ENCODE measurements at regions not wholly inside any gene's neighbourhood (a gene's known extent, or its start where the extent isn't known, plus 50 kb on each side); places are given as distances from the start of the nearest gene placed in this dataset.
"Not testable (repeated sequence)": the region's sequence is repeated elsewhere in the genome, so short reads cannot be mapped to it uniquely, and the experiment has no call there.

DNA sequence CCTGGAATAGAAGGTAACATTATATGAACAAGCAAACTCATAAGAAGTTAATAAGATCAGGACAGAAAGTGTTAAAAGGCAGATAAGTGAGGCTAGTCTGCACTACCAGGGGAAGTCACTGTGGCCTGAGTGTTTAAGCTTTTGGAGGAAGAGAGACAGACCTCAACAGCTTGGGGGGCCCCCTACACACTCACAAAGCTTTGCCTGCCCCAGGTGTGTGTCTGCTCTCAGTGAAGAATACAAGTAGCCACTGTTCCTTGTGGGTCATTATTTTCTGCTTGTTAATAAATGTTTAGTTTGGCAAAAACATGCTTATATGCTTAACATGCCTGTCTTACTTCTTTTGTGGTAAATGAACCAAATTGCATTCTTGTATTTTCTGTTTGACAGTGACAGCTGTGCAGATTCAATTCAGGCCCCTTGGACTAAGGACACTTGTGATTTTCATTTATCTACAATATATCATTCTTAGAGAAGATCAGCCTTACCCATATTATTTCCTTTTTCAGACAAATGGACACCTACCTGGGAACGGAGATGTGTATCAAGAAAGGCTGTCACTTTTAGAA, 50.7 kb upstream of the C12orf71 start:
- no peak for DNase-seq (ENCODE audit: low read depth)

DNA sequence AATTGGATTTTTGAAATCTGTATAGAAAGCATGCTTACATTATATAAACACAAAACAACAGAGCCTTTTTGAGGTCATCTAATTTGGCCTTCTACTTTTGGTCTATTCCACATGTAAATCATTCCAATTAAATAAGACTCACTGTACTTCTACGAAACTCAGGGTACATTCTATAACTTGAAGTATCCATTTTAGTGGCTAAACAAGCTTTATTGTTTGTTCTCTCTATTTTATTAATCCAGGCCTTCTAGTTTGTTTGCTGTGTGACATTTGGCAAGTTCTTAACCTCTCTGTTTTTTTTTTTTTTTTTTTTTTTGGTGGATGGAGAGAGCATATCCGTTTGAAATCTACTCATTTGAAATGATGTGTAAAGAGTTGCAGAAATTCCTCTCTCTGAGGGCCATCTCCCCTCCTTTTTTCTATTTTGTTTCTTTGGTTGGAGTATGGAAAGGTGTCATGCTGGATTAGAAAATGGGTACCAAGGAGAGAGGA, 58.1 kb upstream of the C12orf71 start:
- no peak for DNase-seq (ENCODE audit: low read depth)

DNA sequence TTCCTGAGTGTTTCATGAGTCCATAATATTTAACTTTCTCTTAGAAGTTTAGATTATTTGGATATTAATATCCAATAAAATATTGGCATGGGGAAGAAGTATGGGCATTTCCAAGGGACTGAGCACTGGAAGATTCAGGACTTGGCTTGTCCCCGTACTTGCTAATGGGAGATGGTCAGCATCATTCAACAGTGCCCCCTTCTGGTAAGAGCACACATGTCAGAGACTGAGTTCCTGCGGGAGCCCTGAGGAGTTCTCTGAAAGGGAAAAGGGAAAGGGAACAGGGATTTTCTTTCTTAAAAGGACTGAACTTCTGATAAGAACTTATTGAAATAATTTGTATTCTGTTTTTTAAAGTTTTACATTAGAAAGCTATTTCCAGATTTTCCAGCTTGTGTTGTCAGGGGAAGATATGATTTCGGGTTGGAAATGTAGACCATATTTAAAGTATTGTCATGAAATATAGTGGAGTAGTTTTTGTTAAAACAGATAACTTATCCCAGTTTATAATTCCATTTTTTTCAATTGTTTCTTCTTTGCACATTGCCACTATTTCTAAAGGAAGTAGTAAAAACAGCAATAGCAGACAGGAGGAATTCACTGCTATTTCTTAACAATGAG, 59.8 kb upstream of the C12orf71 start:
- peak; percentile 56 for DNase-seq (ENCODE audit: low read depth)

DNA sequence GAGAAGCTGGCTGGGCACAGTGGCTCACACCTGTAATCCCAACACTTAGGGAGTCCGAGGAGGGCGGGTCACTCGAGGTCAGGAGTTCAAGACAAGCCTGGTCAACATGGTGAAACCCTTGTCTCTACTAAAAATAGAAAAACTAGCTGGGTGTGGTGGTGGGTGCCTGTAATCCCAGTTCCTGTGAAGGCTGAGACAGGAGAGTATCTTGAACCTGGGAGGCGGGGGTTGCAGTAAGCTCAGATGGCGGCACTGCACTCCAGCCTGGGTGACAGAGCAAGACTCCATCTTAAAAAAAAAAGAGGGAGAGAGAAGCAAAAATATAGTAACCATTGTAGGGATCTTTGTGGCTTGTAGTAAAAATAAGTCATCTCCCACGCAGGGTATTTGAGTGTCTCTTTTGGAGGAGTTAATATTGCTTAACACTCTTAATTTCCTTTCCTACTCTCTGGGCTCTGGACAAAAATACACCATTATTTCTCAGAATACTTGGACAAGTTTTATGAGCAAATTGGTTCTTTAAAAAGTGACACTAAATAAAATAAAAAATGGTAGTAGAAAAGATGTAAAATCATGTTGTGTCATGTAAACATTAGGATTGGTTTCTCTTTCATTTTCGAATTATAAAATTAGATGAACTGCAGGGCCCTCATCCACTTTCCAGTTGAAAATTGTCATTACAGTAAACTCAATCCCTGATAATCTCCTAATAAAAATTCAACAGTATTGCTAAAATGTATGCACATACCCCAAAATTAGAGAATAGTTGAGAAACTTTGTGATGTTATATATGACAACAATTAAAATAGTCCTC, 61.1 kb upstream of the C12orf71 start:
- no peak for DNase-seq (ENCODE audit: low read depth)

DNA sequence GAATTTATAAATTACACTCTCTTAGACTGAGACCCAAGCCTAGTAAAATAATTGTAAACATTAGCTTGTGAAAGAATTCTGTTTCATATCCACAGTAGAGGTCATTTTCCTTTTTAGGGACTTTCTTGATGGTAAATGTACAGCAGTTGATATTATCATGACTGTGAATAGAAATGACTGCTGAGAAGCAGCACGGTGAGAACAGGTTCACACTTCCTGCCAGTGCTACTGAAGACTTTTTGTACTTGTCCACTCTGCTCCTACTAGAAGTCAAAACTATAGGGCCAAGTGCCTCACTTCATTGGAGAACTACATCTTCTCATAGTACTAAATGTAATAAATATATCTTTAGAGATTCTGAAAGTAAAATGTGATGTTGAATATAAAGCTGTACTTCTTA, 63.3 kb upstream of the C12orf71 start:
- not testable (repeated sequence) for DNase-seq (ENCODE audit: low read depth)

DNA sequence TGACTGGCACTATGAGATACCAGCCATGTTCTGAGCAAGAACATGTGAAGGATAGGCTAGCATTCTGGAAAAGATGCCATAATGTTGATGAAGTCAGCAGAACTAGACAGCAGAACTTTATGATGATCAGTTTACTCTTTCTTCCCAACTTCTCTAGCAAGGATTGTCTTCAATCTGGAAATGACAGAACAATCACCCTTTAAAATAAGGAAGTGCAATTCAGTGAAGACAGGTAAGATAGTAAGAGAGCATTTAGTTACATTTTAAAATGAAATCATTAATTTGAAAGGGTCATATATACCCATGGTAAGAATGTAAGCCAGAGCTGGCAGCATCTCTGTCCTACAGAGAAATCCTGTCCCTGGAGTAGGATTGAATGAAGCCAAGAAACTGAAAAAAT, 66.0 kb upstream of the C12orf71 start:
- DNase-seq (ENCODE audit: low read depth) = no peak

DNA sequence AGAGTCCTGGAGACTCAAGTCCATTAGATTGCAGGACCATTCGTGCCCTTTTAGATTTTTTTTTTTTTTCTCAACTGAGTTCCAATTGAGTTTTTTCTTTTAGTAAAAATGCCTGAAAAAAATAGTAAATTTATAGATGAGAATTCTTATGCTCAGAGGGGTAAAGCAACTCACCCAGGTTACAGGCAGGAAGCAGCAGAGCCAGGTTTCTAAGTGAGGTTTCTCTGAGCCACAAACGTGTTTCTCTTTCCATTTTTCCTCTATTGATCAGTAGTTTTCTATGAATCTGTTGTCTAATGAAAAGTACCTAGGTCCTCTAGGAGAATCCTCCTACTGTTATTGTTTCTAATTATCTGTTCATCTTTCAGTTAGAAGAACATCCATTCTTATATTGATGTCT, 66.4 kb upstream of the C12orf71 start:
- no peak for DNase-seq (ENCODE audit: low read depth)

DNA sequence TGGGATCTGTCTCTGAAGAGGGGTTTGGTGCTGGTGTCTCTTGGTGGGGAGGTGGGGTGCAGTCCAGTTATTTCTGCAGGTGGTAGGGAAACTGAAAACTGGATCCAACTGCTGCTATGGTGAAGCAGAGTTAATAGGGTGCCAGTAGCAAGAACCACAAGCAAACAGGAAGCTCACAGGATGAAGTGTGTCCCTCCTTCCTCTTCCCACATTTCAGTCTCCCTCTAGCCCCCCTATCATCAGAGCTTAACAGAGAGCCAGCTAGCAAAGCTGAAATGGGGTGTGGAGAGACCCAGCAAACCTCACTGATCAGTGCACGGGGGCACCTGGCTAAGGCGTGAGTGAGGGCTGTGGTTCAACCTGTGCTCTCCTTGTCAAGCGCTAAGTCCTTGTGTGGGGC, 69.1 kb upstream of the C12orf71 start:
- peak; percentile 8 for DNase-seq (ENCODE audit: low read depth)

- DNase-seq (ENCODE audit: low read depth) = no peak
Observed at GRCh38 chr12:27158297-27158696, 75.9 kb upstream of the C12orf71 start.

DNA sequence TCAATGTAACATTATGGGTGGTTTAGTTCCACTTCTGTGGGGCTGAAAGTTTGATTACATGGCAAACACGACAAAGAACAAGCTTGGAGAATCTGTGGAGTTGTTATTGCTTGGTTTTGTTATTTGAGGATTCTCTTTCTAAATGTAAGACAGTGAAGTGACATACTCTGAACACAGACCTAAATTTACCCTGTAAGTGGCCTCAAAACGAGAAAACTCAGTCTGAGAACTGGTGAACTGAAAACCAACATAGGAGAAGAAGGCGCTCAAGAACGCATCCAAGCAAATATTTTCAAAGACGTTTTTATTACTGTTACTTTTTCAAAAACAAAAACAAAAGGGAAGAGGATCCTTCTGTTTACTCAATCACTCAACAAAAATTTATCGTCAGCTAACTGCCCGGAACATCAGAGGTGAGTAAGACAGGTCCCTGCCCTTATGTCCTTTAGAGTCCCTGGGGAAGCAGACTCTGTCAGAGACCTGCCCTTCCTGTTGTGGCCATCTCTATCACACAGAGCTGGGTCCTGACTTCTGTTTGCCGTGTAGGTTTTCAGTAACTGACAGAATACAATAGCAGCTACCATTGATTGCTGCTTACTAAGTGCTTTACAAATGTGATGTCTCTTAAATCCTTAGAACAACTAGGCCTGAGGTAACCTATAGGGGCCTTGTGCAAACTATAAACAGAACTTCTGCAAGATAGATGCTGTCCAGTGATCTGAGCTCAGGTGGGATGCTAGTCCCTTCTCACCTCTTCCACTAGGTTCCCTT, 79.3 kb upstream of the C12orf71 start:
- DNase-seq (ENCODE audit: low read depth) = no peak

DNA sequence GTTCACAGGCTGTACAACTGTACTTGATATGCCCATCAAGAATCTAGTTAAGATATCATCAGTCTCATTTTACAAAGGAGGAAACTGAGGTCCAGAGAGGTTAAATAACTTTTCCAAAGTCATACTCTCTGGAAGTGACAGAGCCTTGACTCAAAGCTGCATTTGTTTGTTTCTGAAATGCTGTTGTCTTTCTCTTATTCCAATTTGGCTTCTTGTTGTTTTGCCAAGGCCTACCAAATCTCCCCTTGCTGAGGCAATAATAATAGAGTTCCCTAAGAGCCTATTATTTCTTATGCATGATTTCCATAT, 79.8 kb upstream of the C12orf71 start:
- no peak for DNase-seq (ENCODE audit: low read depth)

GRCh38 chr12:27163048-27163715, 80.8 kb upstream of the C12orf71 start:
- DNase-seq (ENCODE audit: low read depth) = no peak

- DNase-seq (ENCODE audit: low read depth) = no peak
Observed at GRCh38 chr12:27163894-27164293, 80.2 kb upstream of the STK38L start.

- DNase-seq (ENCODE audit: low read depth) = no peak
Observed at GRCh38 chr12:27164330-27165040, 79.6 kb upstream of the STK38L start.

GRCh38 chr12:27165958-27166357, 78.1 kb upstream of the STK38L start:
- not testable (repeated sequence) for DNase-seq (ENCODE audit: low read depth)

DNA sequence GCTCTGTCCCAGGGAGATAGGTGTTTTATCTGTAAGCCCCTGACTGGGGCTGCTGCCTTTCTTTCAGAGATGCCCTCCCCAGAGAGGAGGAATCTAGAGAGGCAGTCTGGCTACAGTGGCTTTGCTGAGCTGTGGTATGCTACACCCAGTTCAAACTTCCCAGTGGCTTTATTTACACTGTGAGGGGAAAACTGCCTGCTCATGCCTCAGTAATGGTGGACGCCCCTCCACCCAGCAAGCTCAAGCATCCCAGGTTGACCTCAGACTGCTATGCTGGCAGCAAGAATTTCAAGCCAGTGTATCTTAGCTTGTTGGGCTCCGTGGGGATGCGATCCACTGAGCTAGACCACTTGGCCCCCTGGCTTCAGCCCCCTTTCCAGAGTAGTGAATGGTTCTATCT, 72.6 kb upstream of the STK38L start:
- DNase-seq (ENCODE audit: low read depth) = not testable (repeated sequence)

GRCh38 chr12:27176765-27177164, 67.3 kb upstream of the STK38L start:
- no peak for DNase-seq (ENCODE audit: low read depth)

DNA sequence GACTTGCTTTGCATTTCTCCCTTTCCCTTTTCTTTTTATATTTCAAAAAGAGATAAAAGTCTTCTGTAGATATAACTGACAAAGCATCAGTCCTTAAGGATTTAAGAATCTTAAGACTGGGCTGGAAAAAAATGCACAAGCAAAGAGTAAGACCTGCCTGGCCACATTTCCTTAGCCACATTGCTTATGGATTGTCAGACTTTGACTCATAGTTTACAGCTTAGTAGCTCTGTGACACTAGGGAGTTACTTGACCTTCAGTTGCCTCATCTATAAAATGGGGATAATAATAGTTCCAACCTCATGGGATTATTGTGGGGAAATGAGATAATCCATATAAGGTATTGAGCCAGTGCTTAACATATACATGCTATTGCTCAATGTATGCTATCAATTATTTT, 66.4 kb upstream of the STK38L start:
- DNase-seq (ENCODE audit: low read depth) = no peak

- DNase-seq (ENCODE audit: low read depth) = no peak
Observed at GRCh38 chr12:27178255-27178654, 65.8 kb upstream of the STK38L start.

DNA sequence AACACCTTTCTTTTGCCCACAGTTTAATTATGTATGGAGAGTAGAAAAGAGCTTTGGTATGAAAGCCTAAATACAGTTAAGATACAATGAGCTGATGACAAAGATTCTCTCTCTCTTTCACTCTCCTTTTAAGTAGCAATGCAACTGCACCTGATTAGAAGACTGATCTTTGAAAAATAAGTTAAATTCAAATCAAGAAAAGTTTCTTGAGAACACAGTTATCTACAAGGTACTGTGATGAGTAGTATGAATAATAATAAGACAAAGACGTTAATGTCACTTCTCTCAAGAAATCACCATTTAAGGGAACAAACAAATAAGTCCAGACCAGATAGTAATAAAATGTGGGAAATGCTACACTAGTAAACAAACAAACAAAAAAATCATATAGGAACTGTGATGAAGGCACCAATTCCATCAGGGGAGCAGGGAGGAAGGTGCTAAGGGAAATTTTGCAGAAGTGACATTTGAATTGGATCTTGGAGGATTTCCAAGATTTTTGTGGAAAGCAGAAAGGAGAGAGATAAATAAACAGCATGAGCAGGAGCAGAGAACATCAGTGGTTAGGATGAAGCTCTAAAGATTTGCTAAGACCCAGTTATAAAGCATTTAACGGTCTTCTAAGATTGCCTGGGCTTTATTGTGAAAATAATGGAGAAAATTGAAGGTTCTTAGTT, 65.2 kb upstream of the STK38L start:
- no peak for DNase-seq (ENCODE audit: low read depth)
